Inflammatory macrophage treated with lipopolysaccharide for 1 hour (primary cell): ENCODE measurements at regions not wholly inside any gene's neighbourhood (a gene's known extent, or its start where the extent isn't known, plus 50 kb on each side); places are given as distances from the start of the nearest gene placed in this dataset.

Experiments used
- DNase-seq, 2 donors: peaks; one replicate each; pipeline ENCODE4 v3.0.0-alpha.2; 2020 to 2022

DNA sequence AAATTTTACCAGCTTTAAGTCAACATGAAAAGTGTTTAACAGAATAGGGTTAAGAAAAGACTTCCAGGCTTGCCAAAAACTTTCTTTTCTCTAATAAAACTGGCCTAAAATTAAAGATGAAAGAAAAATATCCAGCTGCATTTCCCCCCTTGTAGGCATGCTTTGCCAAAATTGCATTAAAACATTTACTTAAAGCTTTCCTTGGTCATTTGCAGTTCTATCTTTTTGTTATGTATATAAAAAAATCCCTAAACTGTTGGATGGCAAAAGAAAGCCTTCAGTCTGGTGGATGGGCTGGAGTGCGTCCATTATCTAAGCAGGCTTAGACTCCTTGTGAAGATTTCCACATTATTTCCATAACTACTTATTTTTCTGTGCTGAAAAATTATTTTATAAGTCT, 105.4 kb upstream of the DSEL start:
- no peak for DNase-seq

DNA sequence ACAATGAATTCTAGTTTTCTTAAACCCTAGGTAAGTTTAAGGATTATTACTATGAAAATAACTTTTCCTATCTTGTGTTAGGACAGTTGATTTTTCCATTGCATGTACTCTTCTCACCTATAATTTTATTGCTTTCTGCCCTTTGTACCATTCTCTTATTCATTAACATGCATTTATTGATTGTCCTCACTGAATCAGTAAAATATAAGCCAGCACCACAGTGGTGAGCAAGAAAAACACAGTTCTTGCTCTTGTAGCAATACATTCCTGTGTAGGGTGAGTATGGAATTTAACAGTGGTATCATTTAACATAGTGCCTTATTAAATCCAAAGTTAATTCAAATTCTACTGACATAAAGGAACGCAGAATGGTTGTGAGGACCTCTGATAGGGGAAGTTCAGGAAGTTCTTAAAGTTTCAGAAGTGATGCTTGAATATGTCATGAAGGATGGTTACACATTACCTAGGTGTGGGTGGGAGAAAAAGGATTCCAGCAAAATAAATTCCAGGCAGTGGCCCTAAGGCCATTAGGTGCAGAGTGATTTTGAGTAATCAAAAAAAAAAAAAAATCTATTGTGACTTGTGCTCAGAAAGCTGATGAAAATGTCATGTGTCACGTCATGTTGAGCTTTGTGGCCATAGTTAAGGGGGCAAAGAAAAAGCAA, 104.7 kb upstream of the DSEL start:
- no peak for DNase-seq

DNA sequence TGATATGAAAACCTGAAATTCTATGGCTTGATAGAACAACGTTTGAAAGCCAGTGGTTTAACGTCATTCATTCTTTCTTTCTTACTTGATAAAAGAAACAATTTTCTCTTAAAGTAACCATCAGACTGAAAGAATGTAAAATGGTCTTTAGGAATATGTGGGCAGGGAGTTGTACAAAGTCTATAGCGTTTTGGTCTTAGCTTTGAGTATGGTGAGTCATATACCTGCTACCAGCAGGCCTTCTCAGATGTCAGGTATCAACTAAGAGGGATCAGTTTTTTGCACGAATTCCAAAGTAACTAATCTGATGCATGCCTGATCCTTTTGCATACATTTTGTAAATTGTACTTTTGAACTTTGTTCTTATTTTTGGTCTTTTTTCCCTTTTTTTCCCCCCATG, 101.5 kb upstream of the DSEL start:
- DNase-seq, result no peak

DNA sequence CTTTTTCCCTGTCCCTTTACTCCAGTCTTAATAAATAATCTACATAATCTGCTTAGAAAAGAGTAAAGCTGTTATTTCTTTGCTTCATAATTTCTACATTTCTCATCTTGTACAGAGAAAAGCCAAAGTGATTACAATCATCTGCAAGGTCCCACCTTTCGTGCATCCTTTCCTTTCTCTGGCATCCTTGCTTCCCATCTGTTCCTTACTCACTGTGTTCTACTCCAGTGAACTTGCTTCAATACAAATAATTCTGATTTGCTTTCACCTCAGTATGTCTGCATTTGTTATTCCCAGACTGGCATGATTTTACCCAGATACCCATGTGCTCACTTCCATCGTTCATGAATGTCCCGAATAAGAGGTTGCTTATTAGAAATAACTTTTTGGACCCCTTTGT, 99.4 kb upstream of the DSEL start:
- DNase-seq, result no peak

DNA sequence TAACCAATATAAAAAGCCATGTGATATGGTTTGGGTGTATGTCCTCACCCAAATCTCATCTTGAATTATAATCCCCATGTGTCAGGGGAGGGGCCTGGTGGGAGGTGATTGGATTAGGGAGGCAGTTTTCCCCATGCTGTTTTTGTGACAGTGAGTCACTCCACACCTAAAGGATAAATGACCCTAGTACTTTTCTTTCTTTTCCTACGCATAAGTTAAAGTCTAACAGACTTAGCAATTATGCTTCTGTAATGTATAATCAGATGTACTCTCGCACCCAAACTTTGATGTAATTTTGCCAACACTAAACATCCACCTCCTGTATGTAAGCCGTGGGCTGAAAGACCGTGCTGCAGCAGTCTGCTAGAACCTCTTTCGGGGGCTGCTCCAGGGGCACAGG, 97.2 kb upstream of the DSEL start:
- no peak for DNase-seq

DNA sequence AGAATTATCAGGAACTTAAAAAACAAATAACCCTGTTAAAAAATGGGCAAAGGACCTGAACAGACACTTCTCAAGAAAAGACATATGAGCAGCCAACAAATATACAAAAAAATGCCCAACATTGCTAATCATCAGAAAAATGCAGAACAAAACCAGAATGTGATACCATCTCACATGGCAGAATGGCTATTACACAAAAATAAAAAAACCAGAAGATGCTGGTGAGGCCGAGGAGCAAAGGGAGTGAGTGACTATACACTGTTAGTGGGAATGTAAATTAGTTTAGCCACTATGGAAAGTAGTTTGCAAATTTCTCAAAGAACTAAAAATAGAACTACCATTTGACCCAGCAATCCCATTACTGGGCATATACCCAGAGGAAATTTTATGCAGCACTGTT, 95.8 kb upstream of the DSEL start:
- no peak for DNase-seq

DNA sequence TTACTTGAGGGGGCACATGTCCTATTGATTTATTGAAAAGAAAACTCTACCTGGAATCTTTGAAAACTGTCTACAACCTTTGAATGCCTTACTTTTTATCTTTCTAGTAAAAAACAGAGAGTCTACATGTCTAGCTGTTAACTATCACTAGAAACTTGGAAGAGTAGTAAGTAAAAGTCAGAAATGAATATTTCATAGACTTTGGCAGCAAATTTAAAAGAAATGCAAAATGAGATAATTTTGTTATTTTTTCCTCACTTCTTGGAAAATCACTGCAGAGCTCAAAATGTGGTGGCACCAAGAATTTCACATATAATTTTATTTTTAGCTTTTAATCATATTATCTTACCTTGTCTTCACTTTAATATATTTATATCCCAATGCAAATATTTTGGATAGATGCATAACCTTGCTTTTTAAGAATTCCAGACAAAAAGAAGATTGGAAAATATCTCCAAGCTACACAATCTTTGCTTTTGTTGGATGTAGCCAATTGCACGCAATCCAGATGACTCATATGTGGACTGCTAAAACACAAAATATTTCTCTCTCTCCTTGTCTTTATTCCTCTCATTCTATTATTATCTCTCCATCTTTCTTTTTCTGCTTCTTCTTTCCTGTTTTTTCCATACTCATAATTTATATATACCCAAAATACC, 92.2 kb upstream of the DSEL start:
- DNase-seq, result no peak

DNA sequence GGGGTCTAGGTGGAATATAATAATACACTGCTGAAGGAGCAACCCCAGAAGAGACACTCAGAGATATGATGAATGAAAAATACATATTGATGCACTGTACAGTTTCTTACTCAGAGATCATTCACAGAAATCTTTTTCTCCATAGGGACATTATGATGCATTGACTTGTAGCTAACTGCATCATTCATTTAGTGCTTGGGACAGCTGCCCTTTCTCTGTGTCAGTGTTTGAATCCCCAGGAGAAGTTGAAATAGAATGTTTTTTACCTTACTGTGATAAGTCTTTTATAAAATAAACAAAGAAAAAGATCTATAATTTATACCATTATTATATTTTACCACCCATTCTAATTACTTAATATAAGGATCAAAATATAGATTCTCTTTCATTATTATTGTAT, 91.7 kb upstream of the DSEL start:
- no peak for DNase-seq

DNA sequence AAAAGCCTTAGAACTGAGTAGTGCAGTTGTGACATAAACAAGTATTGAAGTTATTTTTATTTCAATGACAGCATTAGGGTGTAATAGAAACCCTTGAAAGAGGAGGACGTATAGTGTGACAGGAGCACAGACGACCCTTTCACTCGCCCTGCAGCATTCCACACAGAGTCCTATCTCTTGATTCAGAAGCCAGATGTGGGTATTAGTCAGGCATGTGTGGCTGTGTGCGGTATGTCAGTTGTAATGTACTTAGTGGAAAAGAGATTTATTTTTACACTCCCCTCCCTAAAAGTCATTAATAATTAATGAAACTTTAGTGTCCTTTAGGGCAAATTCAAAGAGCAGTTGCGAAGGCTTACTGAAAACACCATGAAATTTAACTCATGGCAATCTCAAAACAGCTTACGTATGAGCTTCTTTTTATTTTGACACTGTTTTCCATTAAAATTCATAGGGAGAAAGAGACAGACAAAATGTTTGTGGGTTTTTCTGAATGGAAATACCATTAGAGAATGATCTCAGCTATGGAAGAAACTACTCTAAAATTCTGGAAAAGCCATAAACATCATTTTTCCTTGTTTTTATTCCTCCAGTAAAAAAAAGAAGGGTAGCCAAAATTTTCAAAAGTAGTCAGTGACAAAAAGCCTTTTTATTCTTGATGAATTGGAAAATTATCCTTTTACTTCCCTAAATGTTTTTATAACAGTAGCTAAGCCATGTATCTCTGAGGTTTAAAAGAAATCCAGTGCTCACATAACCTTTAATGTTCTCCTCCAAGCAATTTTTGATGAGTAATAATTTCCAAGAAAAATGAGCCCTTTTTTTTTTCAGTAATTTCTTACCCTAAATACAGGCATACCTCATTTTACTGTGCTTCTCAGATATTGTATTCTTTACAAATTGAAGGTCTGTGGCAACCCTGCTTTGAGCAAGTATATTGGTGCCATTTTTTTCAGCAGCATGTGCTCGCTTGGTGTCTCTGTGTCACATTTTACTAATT, 84.0 kb upstream of the DSEL start:
- no peak for DNase-seq

DNA sequence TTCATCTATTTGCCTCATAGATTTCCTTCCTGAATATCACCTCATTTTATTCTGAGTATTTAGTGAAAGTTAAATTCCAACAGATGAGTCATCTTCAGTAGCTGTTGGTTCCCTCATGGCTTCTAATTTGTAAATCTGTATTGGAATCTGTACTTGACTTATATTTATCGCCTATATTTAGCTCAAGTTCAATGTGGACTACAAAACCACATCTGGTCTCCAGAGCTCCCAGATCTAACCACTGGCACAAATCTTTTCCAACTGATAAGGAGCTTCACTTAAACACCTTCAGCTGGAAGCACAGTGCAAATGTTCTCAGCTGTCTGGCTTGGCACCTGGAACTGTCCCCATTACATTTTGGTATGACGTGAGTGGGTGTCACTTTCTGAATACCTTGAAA, 82.8 kb upstream of the DSEL start:
- no peak for DNase-seq

DNA sequence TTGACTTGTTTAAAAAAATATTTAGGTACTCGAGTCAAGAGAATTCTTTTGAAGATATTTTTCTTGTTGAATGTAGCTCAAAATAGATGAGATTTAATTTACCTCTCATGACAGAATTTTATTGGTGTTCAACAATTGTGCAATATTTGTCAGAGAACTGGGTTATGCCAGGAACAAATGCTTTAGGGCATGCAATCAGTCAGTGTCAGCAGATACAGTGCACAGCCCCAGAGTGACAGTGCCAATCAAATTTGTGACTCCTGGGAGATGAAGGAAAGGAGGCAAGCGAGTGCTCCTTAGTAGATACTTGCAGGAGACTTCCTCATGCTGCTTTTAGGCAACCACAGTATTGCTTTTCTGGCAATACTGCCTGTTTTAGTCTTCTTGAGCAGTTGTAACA, 81.2 kb upstream of the DSEL start:
- no peak for DNase-seq

DNA sequence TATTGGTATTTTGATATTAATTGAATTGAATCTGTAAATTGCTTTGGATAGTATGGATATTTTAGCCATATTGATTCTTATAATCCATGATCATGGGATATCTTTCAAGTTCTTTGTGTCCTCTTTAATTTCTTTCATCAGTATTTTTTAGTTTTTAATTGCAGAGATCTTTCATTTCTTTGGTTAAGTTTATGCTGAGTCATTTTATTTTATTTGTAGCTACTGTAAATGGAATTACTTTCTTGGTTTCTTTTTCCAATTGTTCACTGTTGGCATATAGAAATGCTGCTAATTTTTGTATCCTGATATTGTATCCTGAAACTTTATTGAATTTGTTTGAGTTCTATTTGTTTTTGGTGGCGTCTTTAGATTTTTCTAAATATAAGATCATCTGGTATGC, 79.5 kb upstream of the DSEL start:
- no peak for DNase-seq

DNA sequence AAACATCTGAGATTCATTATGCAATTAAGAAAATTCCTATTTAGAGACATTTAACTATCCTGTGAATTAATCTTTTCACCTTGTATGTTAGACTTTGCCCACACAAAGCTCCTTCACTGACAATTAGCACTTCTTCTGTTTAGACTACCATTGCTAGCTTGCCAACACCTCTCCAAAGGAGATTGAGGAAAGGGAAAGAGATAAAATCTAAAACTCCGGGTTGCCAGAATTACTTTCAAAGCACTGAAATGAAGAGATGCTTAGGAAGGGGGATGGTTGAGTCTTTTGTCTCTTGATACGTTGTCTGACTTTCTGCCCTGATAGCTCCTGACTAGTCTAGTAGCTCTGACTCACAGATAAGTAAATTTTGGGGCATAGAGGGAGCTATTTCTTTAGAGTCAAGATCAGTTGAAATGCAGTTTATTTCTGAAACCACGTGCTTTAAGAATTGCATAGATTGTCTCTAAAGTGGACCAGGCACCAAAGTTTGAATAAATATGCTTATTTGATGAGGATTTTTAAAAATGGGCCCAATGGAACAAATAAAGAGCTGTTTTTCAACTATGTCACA, 74.1 kb upstream of the DSEL start:
- DNase-seq, result no peak

DNA sequence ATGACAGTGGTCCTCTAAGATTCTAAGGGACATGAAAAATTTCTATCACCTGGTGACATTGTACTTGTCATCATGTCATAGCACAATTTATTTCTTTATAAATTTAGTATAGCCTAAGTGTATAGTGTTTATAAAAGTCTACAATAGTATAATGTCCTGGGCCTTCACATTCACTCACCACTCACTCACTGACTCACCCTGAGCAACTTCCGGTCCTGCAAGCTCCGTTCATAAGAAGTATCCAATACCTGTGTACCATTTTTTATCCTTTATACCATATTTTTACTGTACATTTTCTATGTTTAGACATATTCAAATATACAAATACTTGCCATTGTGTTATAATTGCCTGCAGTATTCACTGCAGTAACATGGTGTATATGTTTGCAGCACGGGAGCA, 72.8 kb upstream of the DSEL start:
- no peak for DNase-seq

DNA sequence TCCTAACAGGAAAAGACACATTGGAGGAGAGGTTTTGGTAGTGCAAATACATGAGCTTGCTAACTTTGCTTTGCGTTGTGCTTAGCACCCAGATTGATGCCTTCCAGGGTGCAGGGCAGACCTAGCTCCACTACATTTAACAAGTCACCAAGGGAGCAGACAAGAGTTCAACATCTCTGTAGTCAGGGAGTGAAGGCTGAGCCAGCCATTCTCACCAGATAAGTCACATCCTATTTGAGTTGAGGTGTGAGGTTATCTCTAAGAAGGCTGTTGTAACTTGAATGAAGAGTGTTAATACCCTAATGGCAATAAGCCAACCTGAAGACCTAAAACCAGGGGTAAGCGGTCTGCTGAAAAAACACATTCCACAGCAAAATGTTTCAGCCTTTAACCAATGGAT, 69.6 kb upstream of the DSEL start:
- no peak for DNase-seq

DNA sequence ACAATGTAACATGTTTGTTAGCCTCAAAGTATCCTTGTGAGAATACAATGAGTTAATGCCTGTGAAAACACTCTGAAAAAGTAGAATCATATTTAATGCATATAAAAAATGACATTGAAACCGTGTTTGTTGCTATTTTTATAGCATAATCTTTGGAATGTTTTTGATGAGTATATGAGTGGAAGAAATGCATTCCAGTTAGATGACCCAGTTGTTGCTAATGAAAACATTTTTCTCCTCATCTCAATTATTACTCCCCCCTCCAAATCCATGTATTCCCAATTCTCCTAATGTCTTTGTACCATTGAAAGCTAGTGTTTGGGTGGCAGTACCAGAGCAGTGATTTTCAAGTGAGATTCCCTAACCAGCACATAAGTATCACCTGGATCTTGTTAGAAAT, 67.1 kb upstream of the DSEL start:
- no peak for DNase-seq

DNA sequence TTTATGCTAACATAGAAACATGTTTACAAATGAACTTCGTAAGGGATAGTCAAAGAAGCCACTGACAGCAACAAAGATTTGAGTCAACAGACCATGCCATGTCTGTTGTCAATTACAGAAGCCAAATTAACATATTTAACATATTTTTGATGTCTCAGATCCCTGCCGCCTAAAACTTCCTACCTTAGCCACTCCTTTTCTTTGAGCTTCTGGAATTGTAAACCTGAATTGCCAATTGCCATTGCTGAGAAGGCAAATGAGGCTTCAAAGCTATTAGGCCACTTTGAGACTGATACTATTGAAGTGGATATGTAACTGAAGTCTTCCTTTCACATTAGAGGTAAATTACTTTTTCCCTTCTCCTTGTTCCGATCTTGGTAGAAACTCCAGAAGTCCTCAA, 66.0 kb upstream of the DSEL start:
- no peak for DNase-seq

DNA sequence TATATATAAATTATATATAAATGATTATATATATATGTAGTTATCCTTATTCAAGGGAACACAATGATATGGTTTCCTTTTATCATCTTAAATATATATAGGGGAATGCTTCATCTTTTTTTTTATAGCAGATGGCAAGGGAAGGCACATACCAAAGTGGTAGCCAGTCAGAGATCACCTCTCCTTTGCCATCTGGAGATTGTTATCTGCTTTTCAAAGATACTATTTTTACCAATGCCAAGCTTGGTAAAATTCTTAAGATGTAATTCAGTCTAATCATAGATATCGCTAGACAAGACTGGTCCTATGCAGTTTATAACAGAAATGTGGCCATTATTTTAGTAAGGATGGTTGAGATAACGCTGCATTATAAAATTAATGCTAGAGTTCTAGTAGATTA, 64.7 kb upstream of the DSEL start:
- DNase-seq, result no peak

DNA sequence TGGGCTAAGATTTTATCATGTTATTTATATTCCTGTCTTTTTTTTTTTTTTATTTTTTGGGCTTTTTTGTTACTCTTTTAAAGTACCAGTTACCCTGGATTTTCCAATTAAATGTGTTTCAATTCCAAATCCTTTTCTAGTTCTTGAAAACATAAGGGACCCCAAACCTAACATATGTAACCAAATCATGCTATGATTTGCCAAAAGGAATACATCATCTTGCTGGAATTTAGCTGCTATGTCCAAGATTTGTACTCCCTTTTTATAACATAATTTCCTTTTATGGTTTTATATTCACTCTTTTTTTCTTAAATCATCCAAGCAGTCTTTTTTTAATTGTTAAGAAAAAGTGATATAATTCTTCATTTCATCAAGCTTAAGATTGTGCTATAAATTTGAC, 60.9 kb upstream of the DSEL start:
- no peak for DNase-seq

DNA sequence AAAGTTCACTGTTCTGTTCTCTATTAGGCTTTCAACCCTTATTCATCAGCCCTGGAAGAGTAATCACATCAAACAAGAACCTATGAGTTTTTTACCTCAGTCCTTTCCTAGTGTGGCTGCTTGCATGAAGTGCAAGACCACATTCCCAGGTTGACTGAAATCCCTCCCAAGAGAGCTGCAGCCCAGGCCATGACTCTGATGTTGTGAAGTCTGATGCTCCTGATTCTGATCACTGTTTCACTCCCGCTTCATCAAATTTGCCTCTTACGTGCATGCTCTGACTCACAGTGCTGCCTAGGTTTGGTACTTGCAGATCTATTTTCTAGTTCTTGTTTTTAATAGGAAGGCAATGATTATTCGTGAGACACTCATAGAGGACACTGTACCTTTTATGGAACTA, 58.2 kb upstream of the DSEL start:
- DNase-seq, result no peak

DNA sequence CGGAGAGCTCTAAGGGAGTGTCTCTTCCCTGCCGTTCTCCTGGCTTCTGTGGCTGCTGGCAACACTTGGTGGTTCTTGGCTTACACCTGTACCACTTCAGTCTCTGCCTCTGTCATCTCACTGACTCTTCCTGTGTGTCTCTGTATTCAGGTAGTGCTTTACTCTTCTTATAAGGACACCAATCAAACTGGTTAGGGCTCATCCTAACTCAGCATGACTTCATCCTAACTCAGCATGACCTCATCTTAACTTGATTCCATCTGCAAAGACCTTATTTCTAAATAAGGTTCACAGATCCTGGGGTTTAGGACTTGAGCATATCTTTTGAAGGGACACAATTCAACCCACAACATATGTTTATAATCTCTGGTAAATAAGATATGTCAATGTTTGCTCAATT, 51.6 kb upstream of the DSEL start:
- no peak for DNase-seq
